Osteoblast (primary cell): ENCODE measurements at regions not wholly inside any gene's neighbourhood (a gene's known extent, or its start where the extent isn't known, plus 50 kb on each side); places are given as distances from the start of the nearest gene placed in this dataset.
"Not testable (repeated sequence)": the region's sequence is repeated elsewhere in the genome, so short reads cannot be mapped to it uniquely, and the experiment has no call there.

Source experiments
- DNase-seq: peaks from one replicate; pipeline ENCODE4 v3.0.0; 2011; ENCODE audit warnings: low spot score, mixed read lengths; ENCODE audit not compliant: insufficient read length; ENCODE audit errors: missing footprints
- H2AFZ ChIP-seq: 2 replicates; pipeline ENCODE4 v1.6.0; 2011; ENCODE audit warnings: mild to moderate bottlenecking, low read length
- H3K27ac ChIP-seq: 2 replicates; pipeline ENCODE4 v1.5.1; 2011; ENCODE audit warnings: mild to moderate bottlenecking, low read depth, low read length, moderate library complexity
- H3K27me3 ChIP-seq: 2 replicates; pipeline ENCODE4 v1.6.0; 2012; ENCODE audit warnings: mild to moderate bottlenecking, control low read depth, inconsistent platforms, low read length, moderate library complexity; ENCODE audit not compliant: insufficient read depth
- H3K36me3 ChIP-seq: 2 replicates; pipeline ENCODE4 v1.5.1; 2011; ENCODE audit warnings: mild to moderate bottlenecking, low read length, control low read depth, moderate library complexity; ENCODE audit not compliant: insufficient read depth
- H3K4me1 ChIP-seq: 2 replicates; pipeline ENCODE4 v1.5.1; 2011; ENCODE audit warnings: mild to moderate bottlenecking, low read length, control low read depth, moderate library complexity; ENCODE audit not compliant: insufficient read depth
- H3K4me2 ChIP-seq: 2 replicates; pipeline ENCODE4 v1.6.0; 2011; ENCODE audit warnings: mild to moderate bottlenecking, low read length; ENCODE audit not compliant: insufficient read depth
- H3K4me3 ChIP-seq: fragments of 200-600 bp; sonication (generic); 3 replicates; pipeline ENCODE4 v1.5.1; 2012; ENCODE audit warnings: mild to moderate bottlenecking, low read length, inconsistent platforms; ENCODE audit not compliant: insufficient read depth
- H3K79me2 ChIP-seq: 2 replicates; pipeline ENCODE4 v1.6.0; 2012; ENCODE audit warnings: mild to moderate bottlenecking, low read length, control low read depth, inconsistent platforms; ENCODE audit not compliant: insufficient read depth
- H3K9me3 ChIP-seq: 2 replicates; pipeline ENCODE4 v1.5.1; 2011; ENCODE audit warnings: low read depth, low read length, control low read depth
- H4K20me1 ChIP-seq: 2 replicates; pipeline ENCODE4 v1.6.0; 2012; ENCODE audit warnings: mild to moderate bottlenecking, low read length, control low read depth; ENCODE audit not compliant: insufficient read depth
- TF ChIP-seq, protein P1 (sequence below): IDR thresholded peaks from 2 replicates; pipeline ENCODE4 v1.5.1; 2011; ENCODE audit warnings: mild to moderate bottlenecking, low read depth, low read length, moderate library complexity; ENCODE audit errors: extremely low read depth

GRCh38 chr12:60230056-60230455 is 634.2 kb downstream of the SLC16A7 start:
- Histone ChIP-seq H3K27ac (no peak overlapping the region), H3K27me3 (no peaks in the 10 kb centered on the region), H3K36me3 (no peaks in the 10 kb centered on the region), H3K4me3 (no peak overlapping the region), H3K4me1 (no peaks in the 10 kb centered on the region), H3K4me2 (no peak overlapping the region), H4K20me1 (no peaks in the 10 kb centered on the region), H3K9me3 (no peaks in the 10 kb centered on the region), H2AFZ (no peak overlapping the region), H3K79me2 (no peaks in the 10 kb centered on the region)
- TF ChIP-seq, protein P1, sequence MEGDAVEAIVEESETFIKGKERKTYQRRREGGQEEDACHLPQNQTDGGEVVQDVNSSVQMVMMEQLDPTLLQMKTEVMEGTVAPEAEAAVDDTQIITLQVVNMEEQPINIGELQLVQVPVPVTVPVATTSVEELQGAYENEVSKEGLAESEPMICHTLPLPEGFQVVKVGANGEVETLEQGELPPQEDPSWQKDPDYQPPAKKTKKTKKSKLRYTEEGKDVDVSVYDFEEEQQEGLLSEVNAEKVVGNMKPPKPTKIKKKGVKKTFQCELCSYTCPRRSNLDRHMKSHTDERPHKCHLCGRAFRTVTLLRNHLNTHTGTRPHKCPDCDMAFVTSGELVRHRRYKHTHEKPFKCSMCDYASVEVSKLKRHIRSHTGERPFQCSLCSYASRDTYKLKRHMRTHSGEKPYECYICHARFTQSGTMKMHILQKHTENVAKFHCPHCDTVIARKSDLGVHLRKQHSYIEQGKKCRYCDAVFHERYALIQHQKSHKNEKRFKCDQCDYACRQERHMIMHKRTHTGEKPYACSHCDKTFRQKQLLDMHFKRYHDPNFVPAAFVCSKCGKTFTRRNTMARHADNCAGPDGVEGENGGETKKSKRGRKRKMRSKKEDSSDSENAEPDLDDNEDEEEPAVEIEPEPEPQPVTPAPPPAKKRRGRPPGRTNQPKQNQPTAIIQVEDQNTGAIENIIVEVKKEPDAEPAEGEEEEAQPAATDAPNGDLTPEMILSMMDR: no peak
- no peak for DNase-seq

DNA sequence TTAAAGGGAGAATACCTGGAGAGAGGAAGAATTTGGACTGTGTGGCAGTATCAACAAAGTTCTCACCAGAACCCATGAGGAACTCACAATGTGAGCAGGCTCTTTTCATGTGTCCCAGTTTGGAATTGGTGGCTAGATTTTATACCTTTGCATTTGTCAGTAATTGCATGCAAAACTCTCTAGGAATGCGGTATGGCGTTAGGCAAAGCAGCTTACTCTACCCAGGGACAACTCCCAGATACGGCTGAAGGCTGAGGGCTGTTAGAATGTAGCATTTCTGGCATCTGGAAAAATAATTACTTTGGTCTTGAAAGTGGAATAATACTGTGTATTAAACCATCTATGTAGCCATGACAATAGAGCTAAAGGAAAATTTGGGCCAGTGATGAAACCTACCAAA is 635.5 kb downstream of the SLC16A7 start:
- H3K79me2 ChIP-seq: no peaks in the 10 kb centered on the region
- no peaks in the 10 kb centered on the region for H3K9me3 ChIP-seq
- DNase-seq: peak; percentile 15
- no peaks in the 10 kb centered on the region for H3K36me3 ChIP-seq
- no peak overlapping the region for H2AFZ ChIP-seq
- H3K4me1 ChIP-seq: no peaks in the 10 kb centered on the region
- no peak overlapping the region for H3K4me3 ChIP-seq
- TF ChIP-seq, protein P1: no peak
- H3K27ac ChIP-seq: no peak overlapping the region
- H3K4me2 ChIP-seq: no peak overlapping the region
- no peaks in the 10 kb centered on the region for H3K27me3 ChIP-seq
- no peaks in the 10 kb centered on the region for H4K20me1 ChIP-seq

GRCh38 chr12:60231976-60232907 is 636.4 kb downstream of the SLC16A7 start:
- no peak overlapping the region for H2AFZ ChIP-seq
- no peak for DNase-seq
- no peak overlapping the region for H3K4me2 ChIP-seq
- no peak overlapping the region for H3K27ac ChIP-seq
- H4K20me1 ChIP-seq: no peaks in the 10 kb centered on the region
- no peaks in the 10 kb centered on the region for H3K27me3 ChIP-seq
- TF ChIP-seq, protein P1: no peak
- no peaks in the 10 kb centered on the region for H3K9me3 ChIP-seq
- no peaks in the 10 kb centered on the region for H3K79me2 ChIP-seq
- no peaks in the 10 kb centered on the region for H3K36me3 ChIP-seq
- no peaks in the 10 kb centered on the region for H3K4me1 ChIP-seq
- no peak overlapping the region for H3K4me3 ChIP-seq

DNA sequence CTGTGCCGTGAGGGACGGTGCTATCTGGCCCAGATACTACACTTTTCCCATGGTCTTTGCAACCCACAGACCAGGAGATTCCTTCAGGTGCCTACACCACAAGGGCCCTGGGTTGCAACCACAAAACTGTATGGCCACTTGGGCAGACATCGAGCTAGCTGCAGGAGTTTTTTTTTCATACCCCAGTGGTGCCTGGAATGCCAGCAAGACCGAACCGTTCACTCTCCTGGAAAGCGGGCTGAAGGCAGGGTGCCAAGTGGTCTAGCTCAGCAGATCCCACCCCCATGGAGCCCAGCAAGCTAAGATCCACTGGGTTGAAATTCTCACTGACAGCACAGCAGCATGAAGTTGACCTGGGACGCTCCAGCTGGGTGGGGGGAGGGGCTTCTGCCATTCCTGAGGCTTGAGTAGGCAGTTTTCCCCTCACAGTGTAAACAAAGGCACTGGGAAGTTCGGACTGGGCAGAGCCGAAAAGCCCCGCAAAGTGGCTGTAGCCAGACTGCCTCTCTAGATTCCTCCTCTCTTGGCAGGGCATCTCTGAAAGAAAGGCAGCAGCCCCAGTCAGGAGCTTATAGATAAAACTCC is 638.9 kb downstream of the SLC16A7 start:
- H3K36me3 ChIP-seq, H3K79me2 ChIP-seq, H3K4me1 ChIP-seq, H3K4me2 ChIP-seq, H2AFZ ChIP-seq, H4K20me1 ChIP-seq, H3K27ac ChIP-seq, DNase-seq, H3K4me3 ChIP-seq, H3K27me3 ChIP-seq, H3K9me3 ChIP-seq: not testable (repeated sequence)
